ENCODE measurements at regions not wholly inside any gene's neighbourhood (a gene's known extent, or its start where the extent isn't known, plus 50 kb on each side); places are given as distances from the start of the nearest gene placed in this dataset.

DNA sequence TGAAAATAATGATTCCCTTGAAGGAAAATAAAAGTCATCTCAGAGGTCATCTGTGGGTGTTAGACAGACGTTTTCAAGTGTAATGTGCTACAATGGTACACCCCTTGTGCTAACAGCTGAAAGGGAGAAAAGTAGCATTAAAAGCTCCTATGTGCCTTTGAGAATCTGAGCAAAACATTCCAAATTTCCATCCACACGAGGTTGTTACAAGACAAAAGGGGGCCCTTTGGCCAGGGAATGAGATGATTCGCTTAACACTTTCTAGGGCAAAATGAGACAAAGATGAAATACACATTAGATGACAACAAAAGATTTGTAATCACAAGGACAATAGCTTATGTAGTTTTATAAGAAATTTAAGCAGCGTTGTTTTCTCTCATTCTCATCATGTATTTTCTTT is 303.6 kb downstream of the LMX1A start:
- Histone ChIP-seq H3K9me3 (ENCODE audit: control insufficient read depth, low read length) (no peaks in the 10 kb centered on the region), H3K9ac (ENCODE audit: low read length) (no peak overlapping the region), H3K4me3 (ENCODE audit: low read length) (no peak overlapping the region), H3K36me3 (ENCODE audit: control insufficient read depth, insufficient read depth, low read length, severe bottlenecking) (no peaks in the 10 kb centered on the region), H3K27me3 (replicated peaks; ENCODE audit: control insufficient read depth, insufficient read depth, low read length) (no peaks in the 10 kb centered on the region), H3K4me1 (ENCODE audit: control insufficient read depth, insufficient read depth, low read length) (peaks cover 13% of the 10 kb centered on the region)
- no peak for DNase-seq (ENCODE audit: low read depth)

DNA sequence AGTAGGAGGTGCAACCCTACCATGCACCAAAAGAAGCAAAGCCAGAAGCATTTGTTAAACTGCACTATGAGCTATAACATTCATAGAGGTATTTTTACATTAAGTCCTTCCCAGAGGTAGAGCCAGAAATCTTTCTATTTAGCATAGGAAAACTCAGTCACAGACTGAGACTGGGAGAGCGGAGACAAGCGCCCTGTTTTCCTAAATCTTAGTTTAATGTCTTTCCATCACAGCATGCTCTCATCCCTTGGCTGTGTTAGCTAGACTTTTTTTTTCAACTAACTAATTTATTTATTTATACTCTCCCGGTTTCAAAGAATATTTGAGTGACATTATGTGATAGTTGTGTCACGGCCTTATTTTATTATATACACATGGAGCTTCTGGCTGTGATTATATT is 304.1 kb downstream of the LMX1A start:
- no peak for DNase-seq (ENCODE audit: low read depth)
- H3K9ac ChIP-seq (ENCODE audit: low read length), result no peak overlapping the region
- H3K4me3 ChIP-seq (ENCODE audit: low read length), result no peak overlapping the region
- peaks cover 13% of the 10 kb centered on the region for H3K4me1 ChIP-seq (ENCODE audit: control insufficient read depth, insufficient read depth, low read length)
- no peaks in the 10 kb centered on the region for H3K9me3 ChIP-seq (ENCODE audit: control insufficient read depth, low read length)
- H3K27me3 ChIP-seq (replicated peaks; ENCODE audit: control insufficient read depth, insufficient read depth, low read length), result no peaks in the 10 kb centered on the region
- H3K36me3 ChIP-seq (ENCODE audit: control insufficient read depth, insufficient read depth, low read length, severe bottlenecking), result no peaks in the 10 kb centered on the region

GRCh38 chr1:165050246-165050645 is 306.3 kb downstream of the LMX1A start:
- H3K9me3 ChIP-seq (ENCODE audit: control insufficient read depth, low read length), result no peaks in the 10 kb centered on the region
- no peaks in the 10 kb centered on the region for H3K4me1 ChIP-seq (ENCODE audit: control insufficient read depth, insufficient read depth, low read length)
- H3K36me3 ChIP-seq (ENCODE audit: control insufficient read depth, insufficient read depth, low read length, severe bottlenecking), result no peaks in the 10 kb centered on the region
- no peaks in the 10 kb centered on the region for H3K27me3 ChIP-seq (replicated peaks; ENCODE audit: control insufficient read depth, insufficient read depth, low read length)
- H3K9ac ChIP-seq (ENCODE audit: low read length), result no peak overlapping the region
- no peak overlapping the region for H3K4me3 ChIP-seq (ENCODE audit: low read length)
- no peak for DNase-seq (ENCODE audit: low read depth)

DNA sequence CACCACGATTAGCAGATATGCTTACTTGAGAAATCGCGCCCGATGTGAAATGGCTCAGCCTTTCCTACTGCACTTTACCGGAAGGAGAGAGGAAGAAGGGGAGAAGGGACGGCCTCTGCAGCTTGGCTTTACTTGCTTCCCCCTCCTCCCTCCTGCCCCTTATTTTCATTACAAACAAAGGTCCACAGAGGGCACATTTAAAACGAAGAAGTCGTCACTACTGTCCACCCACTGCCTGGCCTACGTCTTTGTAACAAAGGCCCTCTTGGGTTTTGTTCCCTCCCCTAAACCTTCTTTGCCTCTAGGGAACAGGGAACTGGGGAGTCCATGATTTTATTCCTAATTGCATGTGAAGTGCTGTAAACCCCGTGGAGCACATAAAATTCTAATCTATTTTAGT is 308.5 kb downstream of the LMX1A start:
- no peak overlapping the region for H3K4me3 ChIP-seq (ENCODE audit: low read length)
- H3K4me1 ChIP-seq (ENCODE audit: control insufficient read depth, insufficient read depth, low read length), result no peaks in the 10 kb centered on the region
- DNase-seq (ENCODE audit: low read depth), result no peak
- no peaks in the 10 kb centered on the region for H3K36me3 ChIP-seq (ENCODE audit: control insufficient read depth, insufficient read depth, low read length, severe bottlenecking)
- no peaks in the 10 kb centered on the region for H3K27me3 ChIP-seq (replicated peaks; ENCODE audit: control insufficient read depth, insufficient read depth, low read length)
- H3K9me3 ChIP-seq (ENCODE audit: control insufficient read depth, low read length), result no peaks in the 10 kb centered on the region
- no peak overlapping the region for H3K9ac ChIP-seq (ENCODE audit: low read length)

- Histone ChIP-seq H3K36me3 (ENCODE audit: control insufficient read depth, insufficient read depth, low read length, severe bottlenecking) (no peaks in the 10 kb centered on the region), H3K4me1 (ENCODE audit: control insufficient read depth, insufficient read depth, low read length) (no peaks in the 10 kb centered on the region), H3K4me3 (ENCODE audit: low read length) (no peak overlapping the region), H3K27me3 (replicated peaks; ENCODE audit: control insufficient read depth, insufficient read depth, low read length) (no peaks in the 10 kb centered on the region), H3K9me3 (ENCODE audit: control insufficient read depth, low read length) (no peaks in the 10 kb centered on the region), H3K9ac (ENCODE audit: low read length) (no peak overlapping the region)
- no peak for DNase-seq (ENCODE audit: low read depth)
These were observed 310.6 kb downstream of the LMX1A start for GRCh38 chr1:165045902-165046301.

GRCh38 chr1:165040641-165041040 is 315.9 kb downstream of the LMX1A start:
- Histone ChIP-seq H3K9ac (ENCODE audit: low read length) (no peak overlapping the region), H3K9me3 (ENCODE audit: control insufficient read depth, low read length) (no peaks in the 10 kb centered on the region), H3K4me3 (ENCODE audit: low read length) (no peak overlapping the region), H3K36me3 (ENCODE audit: control insufficient read depth, insufficient read depth, low read length, severe bottlenecking) (no peaks in the 10 kb centered on the region), H3K27me3 (replicated peaks; ENCODE audit: control insufficient read depth, insufficient read depth, low read length) (no peaks in the 10 kb centered on the region), H3K4me1 (ENCODE audit: control insufficient read depth, insufficient read depth, low read length) (no peaks in the 10 kb centered on the region)
- no peak for DNase-seq (ENCODE audit: low read depth)

- no peak for DNase-seq (ENCODE audit: low read depth)
- Histone ChIP-seq H3K9ac (ENCODE audit: low read length) (no peak overlapping the region), H3K36me3 (ENCODE audit: control insufficient read depth, insufficient read depth, low read length, severe bottlenecking) (no peaks in the 10 kb centered on the region), H3K27me3 (replicated peaks; ENCODE audit: control insufficient read depth, insufficient read depth, low read length) (no peaks in the 10 kb centered on the region), H3K9me3 (ENCODE audit: control insufficient read depth, low read length) (no peaks in the 10 kb centered on the region), H3K4me3 (ENCODE audit: low read length) (no peak overlapping the region), H3K4me1 (ENCODE audit: control insufficient read depth, insufficient read depth, low read length) (no peaks in the 10 kb centered on the region)
These were observed 316.5 kb downstream of the LMX1A start for GRCh38 chr1:165039996-165040395.

DNA sequence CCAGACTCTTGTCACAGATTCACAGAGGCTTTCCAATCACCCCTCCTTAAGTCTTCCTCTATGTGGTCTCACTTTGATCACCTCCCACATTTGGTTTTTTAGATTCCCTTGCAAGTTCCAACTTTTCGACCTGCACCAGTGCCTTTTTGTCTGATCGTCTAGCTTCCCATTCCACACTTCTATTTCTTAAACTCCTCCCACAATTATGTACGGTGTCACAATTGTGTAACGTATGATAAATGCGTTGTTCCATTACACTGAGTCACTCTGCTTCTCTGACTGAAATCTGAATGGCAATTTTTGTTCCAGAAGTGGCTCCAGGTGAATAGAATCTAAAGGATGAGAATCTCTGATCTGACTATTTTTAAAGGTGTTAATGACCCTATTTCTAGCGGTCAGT is 320.1 kb downstream of the LMX1A start:
- Histone ChIP-seq H3K4me3 (ENCODE audit: low read length) (no peak overlapping the region), H3K27me3 (replicated peaks; ENCODE audit: control insufficient read depth, insufficient read depth, low read length) (no peaks in the 10 kb centered on the region), H3K9me3 (ENCODE audit: control insufficient read depth, low read length) (no peaks in the 10 kb centered on the region), H3K36me3 (ENCODE audit: control insufficient read depth, insufficient read depth, low read length, severe bottlenecking) (no peaks in the 10 kb centered on the region), H3K4me1 (ENCODE audit: control insufficient read depth, insufficient read depth, low read length) (no peaks in the 10 kb centered on the region), H3K9ac (ENCODE audit: low read length) (no peak overlapping the region)
- no peak for DNase-seq (ENCODE audit: low read depth)

DNA sequence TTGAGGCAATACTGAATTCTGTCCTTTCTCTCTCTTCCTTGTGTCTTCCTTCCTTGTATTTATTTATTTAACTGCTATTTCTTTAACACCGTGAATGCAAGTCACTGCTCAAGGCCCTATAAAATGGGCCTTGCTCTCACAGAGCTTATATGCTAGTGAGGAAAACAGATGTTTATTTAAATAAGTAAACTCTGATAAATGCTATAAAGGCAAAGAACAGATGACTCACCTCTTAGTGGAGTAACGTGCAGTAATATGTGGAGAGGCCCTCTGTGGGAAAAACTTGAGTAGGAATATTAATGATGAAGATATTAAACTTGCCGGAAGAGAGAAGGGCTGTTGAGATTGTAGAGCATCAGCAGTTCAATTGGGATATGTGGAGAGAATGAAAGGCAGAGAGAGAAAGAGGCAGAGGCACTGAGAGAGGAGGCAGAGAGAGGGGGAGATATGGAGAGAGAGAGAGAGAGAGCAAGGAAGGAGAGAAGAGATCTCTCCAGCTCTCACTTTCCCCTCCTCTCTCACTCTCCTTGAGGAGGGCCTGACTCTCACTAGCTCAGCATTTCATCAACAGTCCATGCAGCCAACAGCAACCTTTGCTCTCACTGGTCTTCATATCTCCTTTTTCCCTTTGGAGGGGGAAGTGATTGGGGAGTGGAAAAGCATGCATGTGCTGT is 322.2 kb downstream of the LMX1A start:
- DNase-seq (ENCODE audit: low read depth), result peak; percentile 21
- H3K4me3 ChIP-seq (ENCODE audit: low read length), result no peak overlapping the region
- no peaks in the 10 kb centered on the region for H3K36me3 ChIP-seq (ENCODE audit: control insufficient read depth, insufficient read depth, low read length, severe bottlenecking)
- no peaks in the 10 kb centered on the region for H3K27me3 ChIP-seq (replicated peaks; ENCODE audit: control insufficient read depth, insufficient read depth, low read length)
- no peaks in the 10 kb centered on the region for H3K9me3 ChIP-seq (ENCODE audit: control insufficient read depth, low read length)
- no peaks in the 10 kb centered on the region for H3K4me1 ChIP-seq (ENCODE audit: control insufficient read depth, insufficient read depth, low read length)
- no peak overlapping the region for H3K9ac ChIP-seq (ENCODE audit: low read length)

DNA sequence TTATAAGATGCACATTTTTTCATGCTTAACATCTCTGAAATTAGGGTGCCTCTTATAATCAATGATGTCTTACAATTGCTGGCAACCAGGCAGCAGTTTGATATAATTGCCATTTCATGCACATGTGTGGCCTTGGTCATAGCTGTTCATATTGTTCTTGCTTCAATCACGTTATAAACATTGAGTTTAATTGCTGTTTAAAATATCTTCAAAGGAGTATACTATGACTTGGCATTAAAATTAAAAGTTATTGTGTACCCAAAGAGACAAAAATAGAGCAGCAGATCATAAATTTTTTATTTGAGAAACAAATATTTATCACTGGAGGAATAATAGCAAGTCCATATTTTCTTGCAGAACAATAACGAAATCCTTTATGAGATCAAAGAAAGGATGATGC is 325.5 kb downstream of the LMX1A start:
- Histone ChIP-seq H3K36me3 (ENCODE audit: control insufficient read depth, insufficient read depth, low read length, severe bottlenecking) (no peaks in the 10 kb centered on the region), H3K4me3 (ENCODE audit: low read length) (no peak overlapping the region), H3K27me3 (replicated peaks; ENCODE audit: control insufficient read depth, insufficient read depth, low read length) (no peaks in the 10 kb centered on the region), H3K9ac (ENCODE audit: low read length) (no peak overlapping the region), H3K4me1 (ENCODE audit: control insufficient read depth, insufficient read depth, low read length) (no peaks in the 10 kb centered on the region), H3K9me3 (ENCODE audit: control insufficient read depth, low read length) (no peaks in the 10 kb centered on the region)
- DNase-seq (ENCODE audit: low read depth), result no peak

- Histone ChIP-seq H3K36me3 (ENCODE audit: control insufficient read depth, insufficient read depth, low read length, severe bottlenecking) (no peaks in the 10 kb centered on the region), H3K9ac (ENCODE audit: low read length) (no peak overlapping the region), H3K9me3 (ENCODE audit: control insufficient read depth, low read length) (no peaks in the 10 kb centered on the region), H3K27me3 (replicated peaks; ENCODE audit: control insufficient read depth, insufficient read depth, low read length) (no peaks in the 10 kb centered on the region), H3K4me1 (ENCODE audit: control insufficient read depth, insufficient read depth, low read length) (no peaks in the 10 kb centered on the region), H3K4me3 (ENCODE audit: low read length) (no peak overlapping the region)
- no peak for DNase-seq (ENCODE audit: low read depth)
These were observed 330.7 kb downstream of the LMX1A start for GRCh38 chr1:165025805-165026204.

- no peak overlapping the region for H3K9ac ChIP-seq (ENCODE audit: low read length)
- DNase-seq (ENCODE audit: low read depth), result no peak
- H3K4me1 ChIP-seq (ENCODE audit: control insufficient read depth, insufficient read depth, low read length), result no peaks in the 10 kb centered on the region
- H3K9me3 ChIP-seq (ENCODE audit: control insufficient read depth, low read length), result no peaks in the 10 kb centered on the region
- H3K27me3 ChIP-seq (replicated peaks; ENCODE audit: control insufficient read depth, insufficient read depth, low read length), result no peaks in the 10 kb centered on the region
- no peaks in the 10 kb centered on the region for H3K36me3 ChIP-seq (ENCODE audit: control insufficient read depth, insufficient read depth, low read length, severe bottlenecking)
- H3K4me3 ChIP-seq (ENCODE audit: low read length), result no peak overlapping the region
These were observed 341.8 kb downstream of the LMX1A start for GRCh38 chr1:165014753-165015152.

Data from adipocyte (in vitro differentiated cells).